Loucy (cell line): ENCODE measurements at regions not wholly inside any gene's neighbourhood (a gene's known extent, or its start where the extent isn't known, plus 50 kb on each side); places are given as distances from the start of the nearest gene placed in this dataset.

Source experiments
- EZH2phosphoT487 ChIP-seq: fragments of 200-600 bp; IDR thresholded peaks from 2 replicates; pipeline ENCODE4 v1.6.1; 2018; ENCODE audit warnings: antibody characterized with exemption, mild to moderate bottlenecking, moderate library complexity, borderline replicate concordance
- TF ChIP-seq, protein P1 (sequence below): fragments of 200-600 bp; sonication (generic); conservative IDR thresholded peaks from 2 replicates; pipeline ENCODE4 v1.5.1; 2014; ENCODE audit warnings: mild to moderate bottlenecking, antibody characterized with exemption, low read length

DNA sequence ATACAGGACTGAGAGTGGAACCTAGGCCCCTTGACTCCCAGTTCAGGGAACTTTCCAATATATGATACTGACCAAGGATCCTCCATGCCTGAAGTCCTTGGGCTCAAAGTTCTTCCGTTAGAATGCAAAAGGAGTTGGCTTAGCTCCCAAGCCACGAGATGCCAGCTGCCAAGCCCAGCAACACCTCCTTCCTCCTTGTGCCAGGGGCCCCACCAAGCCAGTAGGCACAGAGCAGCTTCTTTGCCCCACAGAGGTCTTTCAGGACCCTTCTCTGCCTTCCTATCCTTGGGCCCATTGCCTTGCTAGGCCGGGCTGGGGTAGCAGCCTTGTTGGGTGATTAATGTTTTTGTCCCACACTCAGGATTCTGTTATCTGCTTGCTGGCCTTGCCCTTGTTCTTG lies 105.6 kb downstream of the EFNB1 start:
- TF ChIP-seq EZH2phosphoT487, result no peak
- TF ChIP-seq, protein P1, sequence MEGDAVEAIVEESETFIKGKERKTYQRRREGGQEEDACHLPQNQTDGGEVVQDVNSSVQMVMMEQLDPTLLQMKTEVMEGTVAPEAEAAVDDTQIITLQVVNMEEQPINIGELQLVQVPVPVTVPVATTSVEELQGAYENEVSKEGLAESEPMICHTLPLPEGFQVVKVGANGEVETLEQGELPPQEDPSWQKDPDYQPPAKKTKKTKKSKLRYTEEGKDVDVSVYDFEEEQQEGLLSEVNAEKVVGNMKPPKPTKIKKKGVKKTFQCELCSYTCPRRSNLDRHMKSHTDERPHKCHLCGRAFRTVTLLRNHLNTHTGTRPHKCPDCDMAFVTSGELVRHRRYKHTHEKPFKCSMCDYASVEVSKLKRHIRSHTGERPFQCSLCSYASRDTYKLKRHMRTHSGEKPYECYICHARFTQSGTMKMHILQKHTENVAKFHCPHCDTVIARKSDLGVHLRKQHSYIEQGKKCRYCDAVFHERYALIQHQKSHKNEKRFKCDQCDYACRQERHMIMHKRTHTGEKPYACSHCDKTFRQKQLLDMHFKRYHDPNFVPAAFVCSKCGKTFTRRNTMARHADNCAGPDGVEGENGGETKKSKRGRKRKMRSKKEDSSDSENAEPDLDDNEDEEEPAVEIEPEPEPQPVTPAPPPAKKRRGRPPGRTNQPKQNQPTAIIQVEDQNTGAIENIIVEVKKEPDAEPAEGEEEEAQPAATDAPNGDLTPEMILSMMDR, result no peak
